ENCODE measurements at regions not wholly inside any gene's neighbourhood (a gene's known extent, or its start where the extent isn't known, plus 50 kb on each side); places are given as distances from the start of the nearest gene placed in this dataset.

DNA sequence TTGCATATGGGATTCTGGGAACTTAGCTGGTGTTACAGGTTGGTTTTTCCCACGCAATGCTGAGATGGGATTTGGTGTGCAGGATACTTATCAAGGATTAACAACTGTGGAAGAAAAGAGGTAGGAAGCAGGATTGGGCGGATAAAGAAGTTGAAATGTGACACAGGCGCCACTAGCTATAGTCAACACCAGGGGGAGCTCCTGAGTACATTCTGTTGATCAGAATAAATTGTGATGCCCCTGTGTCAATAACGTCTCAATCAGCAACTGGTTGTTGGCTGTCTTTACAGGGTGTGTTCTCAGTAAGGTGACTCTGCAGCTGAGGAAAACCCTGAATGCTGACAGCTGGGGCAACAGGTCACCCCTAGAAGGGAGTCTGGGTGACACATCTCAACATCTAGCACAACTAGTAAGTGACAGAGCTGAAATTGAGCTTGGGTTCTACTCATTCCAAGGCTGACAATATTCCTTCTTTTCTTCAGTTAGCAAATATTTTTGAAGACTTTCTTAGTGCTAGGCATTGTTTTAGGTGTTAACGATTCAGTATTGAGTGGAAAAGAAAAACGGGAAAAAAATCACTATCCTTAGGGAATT lies 143.0 kb downstream of the ARL6IP6 start:
- no peak for DNase-seq

GRCh38 chr2:152858594-152859265 lies 140.3 kb downstream of the ARL6IP6 start:
- no peak for DNase-seq

GRCh38 chr2:152846697-152847470 lies 128.5 kb downstream of the ARL6IP6 start:
- DNase-seq: no peak

- DNase-seq: no peak
Observed at GRCh38 chr2:152835674-152836073, 117.3 kb downstream of the ARL6IP6 start.

DNA sequence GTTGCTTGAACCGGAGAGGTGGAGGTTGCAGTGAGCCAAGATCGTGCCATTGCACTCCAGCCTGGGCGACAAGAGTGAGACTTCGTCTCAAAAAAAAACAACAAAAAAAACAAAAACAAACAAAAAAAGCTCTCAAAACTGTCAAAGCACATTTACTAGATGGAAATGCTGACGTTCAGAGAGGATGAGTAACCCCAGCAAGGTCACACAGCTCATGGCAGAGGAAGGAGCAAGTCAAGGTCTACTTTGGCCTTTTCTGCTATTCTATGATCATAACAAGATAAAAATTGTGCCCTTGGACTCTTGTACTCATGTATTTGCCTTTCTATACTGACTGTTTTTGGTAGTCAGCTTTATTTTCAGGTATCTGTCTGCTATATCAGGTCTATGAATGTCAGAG lies 109.5 kb downstream of the ARL6IP6 start:
- no peak for DNase-seq

- DNase-seq: no peak
Observed at GRCh38 chr2:152826581-152827279, 108.3 kb downstream of the ARL6IP6 start.

DNA sequence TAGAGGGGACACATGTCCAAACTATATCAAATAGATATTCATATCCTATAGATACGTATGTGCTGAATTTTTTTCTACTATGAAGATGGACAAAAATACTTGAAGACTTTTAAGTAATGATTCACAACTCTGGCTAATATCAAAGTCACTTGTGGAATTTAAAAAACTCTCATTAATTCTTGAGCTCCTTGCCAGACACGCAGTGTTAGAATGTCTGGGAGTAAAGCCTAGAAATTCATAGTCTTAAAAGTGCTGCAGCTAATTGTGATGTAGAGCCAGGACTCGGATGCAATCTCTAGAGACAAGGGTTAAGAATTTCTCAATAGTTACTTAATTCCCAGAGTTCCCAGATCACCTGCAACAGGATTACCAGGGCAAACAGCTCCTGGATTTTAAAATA lies 107.4 kb downstream of the ARL6IP6 start:
- no peak for DNase-seq

- no peak for DNase-seq
Observed at GRCh38 chr2:152823905-152824304, 105.5 kb downstream of the ARL6IP6 start.

GRCh38 chr2:152822676-152823075 lies 104.3 kb downstream of the ARL6IP6 start:
- DNase-seq: no peak

DNA sequence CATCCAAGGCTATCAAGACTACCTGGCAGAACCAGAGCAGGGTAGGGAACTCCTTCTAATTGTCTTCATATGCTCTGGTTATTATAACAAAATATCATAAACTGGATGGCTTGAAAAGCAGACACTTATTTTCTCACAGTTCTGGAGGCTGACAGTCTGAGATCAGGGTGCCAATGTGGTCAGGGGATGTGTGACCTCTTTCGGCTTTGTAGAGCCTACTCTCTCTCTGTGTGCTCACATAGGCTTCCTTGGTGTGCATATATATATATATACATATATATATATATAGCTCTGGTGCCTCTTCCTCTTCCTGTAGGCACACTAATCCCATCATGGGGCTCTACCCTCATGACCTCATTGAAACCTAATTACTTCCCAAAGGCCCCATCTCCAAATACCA lies 101.6 kb downstream of the ARL6IP6 start:
- DNase-seq: no peak

DNA sequence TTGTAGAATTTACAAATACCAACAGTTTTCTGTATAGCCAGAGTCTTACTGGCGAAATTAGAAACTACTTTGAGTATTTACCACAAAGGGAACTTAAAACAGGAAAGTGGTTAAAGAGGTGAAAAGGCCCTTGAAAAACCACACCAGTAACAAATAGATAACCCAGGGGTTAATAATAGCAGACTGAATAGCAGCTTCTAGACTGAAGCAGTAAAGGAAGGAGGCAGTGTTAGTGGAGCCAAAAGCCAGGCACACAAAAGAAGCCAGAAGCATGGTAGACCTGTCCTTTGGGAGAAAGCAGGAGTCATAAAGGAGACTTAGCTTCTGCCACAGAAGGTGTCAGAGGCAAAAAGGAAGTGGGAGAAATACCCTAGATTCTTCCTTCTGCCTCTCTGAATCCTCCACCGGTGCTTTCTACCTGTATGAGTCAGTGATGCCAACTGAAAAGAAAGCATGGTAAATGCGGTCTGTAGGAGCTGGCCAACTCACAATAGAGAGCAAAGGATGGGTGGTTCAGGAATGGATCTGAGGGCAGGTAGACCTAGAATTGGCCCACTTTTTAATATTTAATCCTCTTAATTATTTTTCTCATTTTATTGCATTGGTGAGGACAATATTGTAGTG lies 97.3 kb downstream of the ARL6IP6 start:
- DNase-seq: no peak

DNA sequence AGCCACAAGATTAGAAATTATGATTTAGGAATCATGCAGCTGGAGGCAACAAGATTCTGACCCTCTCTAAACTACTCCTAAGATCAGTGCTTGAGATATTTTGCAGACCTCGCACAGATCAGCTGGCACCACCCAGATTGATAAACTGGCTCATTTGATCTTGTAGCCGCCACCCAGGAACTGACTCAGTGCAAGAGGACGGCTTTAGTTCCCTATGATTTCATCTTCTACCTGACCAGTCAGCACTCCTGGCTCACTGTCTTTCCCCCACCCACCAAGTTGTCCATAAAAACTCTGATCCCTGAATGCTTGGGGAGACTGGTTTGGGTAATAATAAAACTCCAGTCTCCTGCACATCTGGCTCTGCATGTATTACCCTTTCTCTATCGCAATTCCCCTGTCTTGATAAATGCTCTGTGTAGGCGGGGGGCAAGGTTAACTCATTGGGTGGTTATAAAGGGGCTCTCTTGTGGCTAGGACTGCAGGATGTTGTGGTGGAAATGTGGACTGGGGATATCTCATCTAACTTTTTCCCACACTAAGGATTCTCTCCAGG lies 96.1 kb downstream of the ARL6IP6 start:
- no peak for DNase-seq

GRCh38 chr2:152813351-152813750 lies 94.9 kb downstream of the ARL6IP6 start:
- DNase-seq: no peak
